ENCODE measurements at regions not wholly inside any gene's neighbourhood (a gene's known extent, or its start where the extent isn't known, plus 50 kb on each side); places are given as distances from the start of the nearest gene placed in this dataset.

DNA sequence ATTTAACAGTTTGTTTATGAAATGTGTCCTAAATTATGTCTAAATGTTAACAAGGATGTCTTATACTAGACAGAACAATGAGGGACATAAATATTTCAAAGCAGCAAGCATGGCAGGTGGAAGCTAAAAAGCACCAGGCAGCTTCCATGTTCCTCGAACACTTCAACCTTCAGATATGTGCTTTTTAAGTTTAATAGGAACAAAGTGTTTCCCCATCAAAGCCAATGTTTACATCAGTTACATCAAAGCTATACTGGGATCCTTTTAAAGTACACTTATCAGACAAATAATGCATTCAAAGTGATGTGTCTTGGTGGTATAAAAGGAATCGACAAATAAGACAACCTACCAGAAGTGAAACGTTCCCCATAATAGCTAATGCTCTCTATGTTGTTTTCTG is 2841.1 kb upstream of the PCDH20 start:
- TF ChIP-seq, protein P1, sequence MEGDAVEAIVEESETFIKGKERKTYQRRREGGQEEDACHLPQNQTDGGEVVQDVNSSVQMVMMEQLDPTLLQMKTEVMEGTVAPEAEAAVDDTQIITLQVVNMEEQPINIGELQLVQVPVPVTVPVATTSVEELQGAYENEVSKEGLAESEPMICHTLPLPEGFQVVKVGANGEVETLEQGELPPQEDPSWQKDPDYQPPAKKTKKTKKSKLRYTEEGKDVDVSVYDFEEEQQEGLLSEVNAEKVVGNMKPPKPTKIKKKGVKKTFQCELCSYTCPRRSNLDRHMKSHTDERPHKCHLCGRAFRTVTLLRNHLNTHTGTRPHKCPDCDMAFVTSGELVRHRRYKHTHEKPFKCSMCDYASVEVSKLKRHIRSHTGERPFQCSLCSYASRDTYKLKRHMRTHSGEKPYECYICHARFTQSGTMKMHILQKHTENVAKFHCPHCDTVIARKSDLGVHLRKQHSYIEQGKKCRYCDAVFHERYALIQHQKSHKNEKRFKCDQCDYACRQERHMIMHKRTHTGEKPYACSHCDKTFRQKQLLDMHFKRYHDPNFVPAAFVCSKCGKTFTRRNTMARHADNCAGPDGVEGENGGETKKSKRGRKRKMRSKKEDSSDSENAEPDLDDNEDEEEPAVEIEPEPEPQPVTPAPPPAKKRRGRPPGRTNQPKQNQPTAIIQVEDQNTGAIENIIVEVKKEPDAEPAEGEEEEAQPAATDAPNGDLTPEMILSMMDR (IDR thresholded peaks at IDR 0.05): no peak
- no peak for TF ChIP-seq POLR2A (IDR thresholded peaks at IDR 0.05)
